ENCODE measurements at regions not wholly inside any gene's neighbourhood (a gene's known extent, or its start where the extent isn't known, plus 50 kb on each side); places are given as distances from the start of the nearest gene placed in this dataset.

DNA sequence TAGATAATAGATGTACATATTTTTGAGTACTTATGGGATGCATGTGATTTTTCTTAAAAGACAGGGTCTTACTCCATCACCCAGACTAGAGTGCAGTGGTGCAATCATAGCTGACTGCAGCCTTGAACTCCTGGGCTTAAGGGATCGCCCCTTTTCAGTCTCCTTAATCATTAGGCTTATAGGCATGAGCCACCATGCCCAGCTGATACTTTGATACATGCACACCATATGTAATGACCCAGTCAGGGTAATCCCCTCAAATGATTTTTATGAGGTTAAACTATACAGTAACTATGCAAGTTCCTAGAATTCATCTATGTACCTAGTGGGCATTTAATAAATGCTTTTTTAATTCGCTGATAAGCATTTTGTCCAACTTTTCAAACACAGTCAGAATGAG lies 292.3 kb downstream of the DTWD2 start:
- H3K27ac ChIP-seq = no peak overlapping the region
- DNase-seq (ENCODE audit: low read depth, low spot score) = no peak

DNA sequence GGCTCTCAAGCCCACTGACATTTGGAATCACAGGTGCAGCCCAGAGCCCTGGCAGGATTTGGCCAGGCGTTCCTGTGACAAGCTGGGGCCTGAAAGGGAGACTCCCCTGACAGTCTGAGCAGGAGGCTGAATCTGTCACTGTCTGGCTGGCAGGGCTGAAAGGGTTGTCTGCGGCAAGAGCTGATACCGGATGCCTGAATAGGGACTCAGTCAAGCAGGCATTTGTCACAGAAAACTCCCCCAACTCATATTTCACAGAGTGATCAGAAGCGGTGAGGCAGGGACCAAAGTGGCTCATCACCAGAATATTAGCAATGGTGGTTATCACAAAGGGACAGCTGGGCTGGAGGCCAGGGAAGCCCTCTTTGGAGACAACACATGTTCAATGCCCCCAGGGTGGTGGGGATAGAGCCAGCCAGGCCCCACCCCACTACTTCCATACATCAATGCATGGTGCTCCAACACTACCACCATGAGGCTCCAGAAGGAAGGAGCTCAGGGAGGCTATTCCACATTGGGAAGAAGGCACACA lies 295.5 kb downstream of the DTWD2 start:
- H3K27ac ChIP-seq = no peak overlapping the region
- DNase-seq (ENCODE audit: low read depth, low spot score) = no peak

DNA sequence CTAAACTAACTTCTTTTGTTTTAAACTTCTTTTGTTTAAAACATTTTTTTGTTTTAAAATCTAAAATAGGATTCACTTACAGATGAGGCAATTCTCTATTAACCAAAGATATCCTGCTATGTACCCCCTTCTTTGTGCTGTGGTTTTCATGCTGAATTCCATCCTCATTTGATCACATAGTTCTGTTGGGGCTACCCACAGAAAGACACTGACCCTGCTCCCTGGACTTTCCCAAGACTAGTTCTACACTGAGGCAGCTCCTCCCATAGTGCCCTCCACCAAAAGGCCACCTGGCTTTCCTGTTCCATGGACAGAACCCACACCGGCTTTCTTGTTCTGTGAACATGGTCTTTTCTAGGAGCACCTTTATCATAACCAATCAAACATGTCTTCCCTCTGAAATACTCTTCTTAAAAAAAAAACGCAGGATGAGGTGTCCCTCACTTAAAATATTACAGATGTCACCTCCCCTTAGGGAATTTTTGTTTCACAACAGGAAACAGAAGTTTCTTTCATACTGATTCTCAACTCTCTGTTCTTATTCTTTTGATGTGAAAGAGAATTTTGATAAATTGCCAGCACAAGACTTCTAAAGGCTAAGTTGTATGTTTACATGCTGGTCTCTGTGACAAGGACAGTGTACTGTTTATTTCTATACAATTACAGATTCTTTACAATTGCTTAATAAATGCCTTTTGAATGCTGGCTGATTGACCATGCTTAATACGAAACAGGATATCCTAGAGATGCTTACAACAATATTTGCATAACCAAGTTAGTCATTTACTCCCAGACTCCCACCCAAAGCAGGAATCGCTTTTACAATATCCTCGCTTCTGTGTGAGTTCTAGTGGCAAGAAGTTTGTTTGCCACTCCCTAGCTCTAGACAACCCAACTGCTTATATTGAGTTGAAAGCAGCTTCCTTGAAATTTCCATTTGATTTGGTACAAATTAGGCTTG lies 300.4 kb downstream of the DTWD2 start:
- no peak for DNase-seq (ENCODE audit: low read depth, low spot score)
- no peak overlapping the region for H3K27ac ChIP-seq

DNA sequence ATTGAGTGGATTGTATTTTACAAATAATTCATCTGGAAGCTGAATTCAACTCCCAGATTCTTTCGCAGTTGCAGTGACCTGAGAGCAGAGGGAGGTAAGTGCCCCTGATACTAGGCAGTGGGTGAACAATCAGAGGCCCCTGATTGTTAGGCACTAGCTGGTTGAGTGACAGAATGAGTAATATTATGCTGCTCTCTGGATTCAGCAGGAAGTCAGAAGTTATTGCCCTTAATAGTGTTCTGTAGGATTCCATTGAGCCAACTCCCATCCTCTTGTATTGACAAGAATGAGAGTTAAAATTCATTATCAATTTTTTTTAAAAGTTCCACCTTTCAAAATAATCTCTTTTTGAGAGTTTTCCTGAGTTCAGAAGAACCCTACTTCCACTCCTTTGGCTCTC lies 301.2 kb downstream of the DTWD2 start:
- no peak overlapping the region for H3K27ac ChIP-seq
- no peak for DNase-seq (ENCODE audit: low read depth, low spot score)

DNA sequence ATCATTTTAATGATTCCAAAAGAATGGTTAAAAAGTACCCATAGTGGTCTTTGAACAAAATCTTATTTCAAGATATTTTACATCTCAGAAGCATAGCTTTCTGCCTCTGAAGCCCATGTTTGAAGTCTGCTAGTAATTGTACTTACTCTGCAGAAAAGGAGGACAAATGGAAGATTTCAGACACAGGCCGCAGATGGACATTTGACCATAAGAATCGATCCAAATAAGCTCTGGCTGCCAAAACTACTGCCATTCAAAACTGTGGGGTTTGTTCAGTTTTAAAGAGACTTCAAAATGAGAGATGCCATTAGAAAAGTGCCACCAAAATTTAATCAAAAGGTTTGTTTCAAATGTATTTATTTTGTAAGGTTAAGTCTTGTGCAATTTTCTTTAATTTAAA lies 306.7 kb downstream of the DTWD2 start:
- DNase-seq (ENCODE audit: low read depth, low spot score) = no peak
- H3K27ac ChIP-seq = no peak overlapping the region

DNA sequence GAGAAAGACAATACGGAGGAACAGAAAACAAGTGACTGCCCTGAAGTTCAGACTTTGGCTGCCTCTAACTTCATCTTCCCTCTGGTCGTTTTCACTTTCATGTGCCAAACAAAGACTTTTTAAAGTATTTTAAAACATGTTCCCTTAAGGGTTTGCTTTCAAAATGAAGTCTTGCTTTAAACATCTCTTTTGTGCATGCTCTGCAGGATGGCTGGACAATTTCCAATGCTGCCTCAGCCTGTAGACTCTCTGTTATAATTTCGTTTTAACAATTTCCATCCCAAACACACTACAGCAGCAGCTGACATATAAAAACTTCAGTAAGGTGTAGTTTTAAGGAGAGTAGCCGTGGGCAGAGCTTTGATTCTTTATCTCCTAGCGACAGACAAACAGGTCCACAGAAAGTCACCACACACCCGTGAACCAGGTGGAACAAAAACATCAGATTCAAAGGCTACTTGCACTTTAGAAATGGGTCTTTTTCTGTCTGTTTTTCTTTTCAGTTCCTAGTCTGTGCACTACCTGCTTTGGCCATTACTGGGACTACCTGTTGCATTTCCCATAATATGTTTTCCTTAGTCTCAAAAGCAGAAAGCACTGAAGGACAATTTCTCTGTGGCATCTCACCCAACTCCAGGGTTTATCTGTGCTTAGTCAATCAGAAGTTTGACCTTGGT lies 308.9 kb downstream of the DTWD2 start:
- DNase-seq (ENCODE audit: low read depth, low spot score) = no peak
- H3K27ac ChIP-seq = no peak overlapping the region

DNA sequence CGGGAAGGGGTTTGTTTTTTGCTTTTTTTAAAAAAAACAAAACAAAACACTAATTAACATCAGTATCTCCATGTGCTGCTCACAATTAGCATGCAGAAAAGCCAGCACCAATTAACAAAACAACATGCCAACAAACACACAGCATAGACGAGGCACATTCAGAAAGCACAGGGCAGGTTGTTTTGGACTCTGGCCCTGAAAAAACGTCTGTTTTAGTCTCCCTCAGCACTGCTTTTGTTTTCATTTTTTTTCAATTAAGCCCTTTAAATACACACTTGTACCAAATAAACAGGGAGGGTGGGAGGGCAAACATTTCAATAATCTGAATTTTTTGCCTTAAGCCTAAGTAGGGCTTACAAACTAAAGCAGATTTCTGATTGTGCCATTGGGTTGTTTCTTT lies 309.6 kb downstream of the DTWD2 start:
- DNase-seq (ENCODE audit: low read depth, low spot score) = no peak
- no peak overlapping the region for H3K27ac ChIP-seq

DNA sequence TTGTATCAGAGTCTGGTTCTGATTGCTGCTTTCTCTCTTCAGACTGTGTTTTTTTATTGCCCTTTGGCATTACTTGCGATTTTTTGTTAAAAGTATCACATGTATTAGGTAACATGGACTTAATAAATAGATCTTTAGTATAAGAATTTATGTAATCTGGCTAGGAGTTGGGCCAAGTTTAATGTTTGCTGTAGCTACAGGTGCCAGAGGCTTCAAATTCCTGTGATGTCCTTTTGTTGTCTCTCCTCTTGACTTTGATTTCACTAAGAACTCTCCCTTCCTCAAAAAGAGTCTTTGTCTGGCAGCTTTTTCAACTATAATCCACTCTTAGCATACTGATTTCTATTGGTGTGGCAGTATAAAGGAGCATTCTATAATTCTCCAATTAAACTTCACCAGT lies 313.1 kb downstream of the DTWD2 start:
- no peak for DNase-seq (ENCODE audit: low read depth, low spot score)
- no peak overlapping the region for H3K27ac ChIP-seq

DNA sequence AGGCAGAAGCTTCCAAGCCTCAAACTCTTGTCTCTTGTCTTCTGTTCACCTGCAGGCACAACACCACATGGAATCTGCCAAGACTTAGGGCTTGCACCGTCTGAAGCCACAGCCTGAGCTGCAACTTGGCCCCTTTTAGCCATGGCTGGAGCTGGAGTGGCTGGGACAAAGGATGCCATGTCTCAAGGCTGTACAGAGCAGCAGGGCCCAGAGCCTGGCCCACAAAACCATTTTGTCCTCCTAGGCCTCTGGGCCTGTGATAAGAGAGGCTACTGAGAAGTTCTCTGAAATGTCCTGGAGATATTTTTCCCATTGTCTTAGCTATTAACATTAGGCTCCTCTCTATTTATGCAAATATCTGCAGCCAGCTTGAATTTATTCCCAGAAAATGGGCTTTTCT lies 330.8 kb downstream of the DTWD2 start:
- H3K27ac ChIP-seq = no peak overlapping the region
- DNase-seq (ENCODE audit: low read depth, low spot score) = no peak

DNA sequence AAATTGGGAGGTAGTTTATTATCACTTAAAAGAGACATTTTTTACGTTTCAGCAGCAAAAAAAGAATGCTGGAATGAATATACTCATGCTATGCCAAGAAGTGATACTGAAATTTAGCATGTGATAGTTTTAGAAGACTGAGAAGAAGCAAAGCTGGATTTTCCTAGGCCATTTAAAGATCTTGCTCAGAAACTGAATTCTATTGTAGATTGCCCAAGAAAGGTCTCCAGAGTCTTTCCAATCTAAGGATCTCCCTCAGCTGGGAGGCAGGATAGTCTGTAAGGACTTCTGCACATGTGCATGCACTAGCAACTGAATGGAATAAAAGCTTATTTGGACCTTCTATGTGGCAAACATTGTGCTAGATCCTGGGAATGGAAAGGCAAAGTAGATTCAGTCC lies 334.5 kb downstream of the DTWD2 start:
- H3K27ac ChIP-seq = no peak overlapping the region
- DNase-seq (ENCODE audit: low read depth, low spot score) = no peak

DNA sequence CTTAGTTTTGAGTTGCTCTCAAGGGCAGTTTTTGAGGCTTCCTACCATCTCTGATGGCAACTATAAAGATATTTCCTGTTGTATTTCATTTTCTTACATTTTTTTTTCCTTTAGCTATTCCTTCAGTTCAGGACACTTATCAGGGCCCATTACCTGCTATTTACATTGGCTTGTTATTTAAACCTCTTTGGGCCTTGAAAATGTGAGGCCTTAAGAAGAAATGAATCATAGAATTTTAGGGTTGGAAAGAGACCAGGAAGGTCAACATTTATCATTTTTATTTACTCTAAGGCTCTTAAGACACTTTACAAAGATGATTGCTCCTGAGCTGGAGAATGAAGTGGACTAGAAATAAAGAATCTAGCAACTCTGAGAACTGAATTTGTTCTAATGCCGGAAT lies 335.2 kb downstream of the DTWD2 start:
- no peak for DNase-seq (ENCODE audit: low read depth, low spot score)
- no peak overlapping the region for H3K27ac ChIP-seq

DNA sequence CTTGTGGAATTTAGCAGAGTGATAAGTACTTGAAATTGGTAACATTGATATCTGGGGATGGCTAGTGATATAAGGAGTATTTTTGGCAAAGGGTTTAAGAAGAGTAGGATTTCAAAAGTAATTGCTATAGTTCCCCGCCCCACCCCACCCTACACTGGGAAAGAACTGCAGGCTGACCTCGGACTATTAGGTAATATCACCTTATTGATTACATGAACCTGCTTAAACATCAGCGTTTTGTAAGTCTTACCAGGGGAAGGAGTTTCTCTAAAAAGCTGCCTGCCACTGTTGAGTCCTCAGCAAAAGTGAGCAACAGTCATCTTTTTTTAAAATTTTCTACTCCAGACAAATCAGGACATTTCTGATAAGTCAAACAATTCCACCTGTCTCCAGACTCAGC lies 337.3 kb downstream of the DTWD2 start:
- no peak overlapping the region for H3K27ac ChIP-seq
- no peak for DNase-seq (ENCODE audit: low read depth, low spot score)

DNA sequence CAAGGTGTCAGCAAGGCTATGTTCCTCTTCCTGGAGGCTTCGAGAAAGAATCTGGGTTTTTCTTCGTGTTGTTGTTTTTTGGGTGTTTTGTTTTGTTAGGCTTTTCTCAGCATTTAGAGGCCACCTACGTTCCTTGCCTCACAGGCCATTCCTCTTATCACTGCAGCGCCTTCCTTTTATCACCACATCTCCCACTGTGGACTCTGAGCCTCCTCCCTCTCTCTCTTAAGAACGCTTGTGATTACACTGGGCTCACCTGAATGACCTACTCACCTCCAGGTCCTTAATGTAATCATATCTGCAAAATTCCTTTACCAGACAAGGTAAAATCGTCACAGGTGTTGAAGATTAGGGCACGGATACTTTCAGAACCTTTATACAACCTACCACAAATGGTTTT lies 340.8 kb downstream of the DTWD2 start:
- no peak overlapping the region for H3K27ac ChIP-seq
- DNase-seq (ENCODE audit: low read depth, low spot score) = no peak

DNA sequence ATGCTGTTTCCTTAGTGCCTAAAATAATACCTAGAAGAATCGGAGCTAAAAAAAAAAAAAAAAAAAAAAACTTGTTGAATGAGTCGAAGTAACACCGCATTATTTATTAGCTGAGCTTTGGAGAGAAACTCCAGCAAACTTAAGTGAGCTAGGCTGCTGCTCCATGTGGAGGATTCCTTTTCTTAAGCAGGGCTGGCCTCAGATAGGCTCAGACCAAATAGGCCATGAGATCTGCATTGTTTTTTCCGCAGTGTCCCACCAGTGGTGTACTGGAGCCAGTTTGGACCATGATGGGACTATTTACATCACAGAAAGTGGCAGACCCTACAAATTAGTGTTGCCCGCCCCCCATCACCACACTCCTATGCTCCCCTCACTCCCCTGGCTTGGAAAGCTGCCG lies 341.4 kb downstream of the DTWD2 start:
- no peak for DNase-seq (ENCODE audit: low read depth, low spot score)
- no peak overlapping the region for H3K27ac ChIP-seq

DNA sequence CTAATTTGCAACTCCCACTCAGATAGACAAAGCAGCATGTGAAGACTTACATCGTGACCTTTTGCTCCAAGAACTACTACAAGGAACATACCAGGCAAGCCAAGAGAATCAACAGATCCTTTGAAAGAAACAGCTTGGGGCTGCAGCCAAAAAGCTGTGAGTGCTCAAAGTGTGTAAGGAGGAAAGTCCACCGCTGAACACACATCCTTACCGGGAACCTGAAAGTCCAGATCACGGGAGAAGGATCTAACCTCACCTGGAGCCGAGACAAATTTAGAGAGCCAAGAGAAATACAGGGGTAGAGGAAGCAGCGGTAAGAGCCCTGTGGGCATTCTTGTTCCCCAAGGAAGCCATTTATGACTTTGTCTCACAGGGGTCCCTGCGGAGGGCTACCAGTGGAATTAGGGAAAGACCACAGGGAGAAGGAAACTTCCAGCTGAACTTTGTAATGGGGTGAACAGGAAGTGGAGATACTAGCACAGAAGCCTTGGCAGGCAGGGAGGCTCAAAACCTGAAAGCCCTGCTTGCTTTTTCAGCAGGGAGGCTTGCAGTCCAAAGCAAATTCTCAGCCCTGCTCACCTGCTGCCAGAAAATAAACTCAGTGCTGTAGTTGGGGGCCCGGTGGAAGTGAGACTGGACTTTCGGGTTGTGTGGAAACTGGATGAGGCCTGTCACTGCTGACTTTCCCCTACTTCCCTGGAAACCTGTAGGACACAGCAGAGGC lies 350.2 kb downstream of the DTWD2 start:
- no peak overlapping the region for H3K27ac ChIP-seq
- DNase-seq (ENCODE audit: low read depth, low spot score) = no peak

DNA sequence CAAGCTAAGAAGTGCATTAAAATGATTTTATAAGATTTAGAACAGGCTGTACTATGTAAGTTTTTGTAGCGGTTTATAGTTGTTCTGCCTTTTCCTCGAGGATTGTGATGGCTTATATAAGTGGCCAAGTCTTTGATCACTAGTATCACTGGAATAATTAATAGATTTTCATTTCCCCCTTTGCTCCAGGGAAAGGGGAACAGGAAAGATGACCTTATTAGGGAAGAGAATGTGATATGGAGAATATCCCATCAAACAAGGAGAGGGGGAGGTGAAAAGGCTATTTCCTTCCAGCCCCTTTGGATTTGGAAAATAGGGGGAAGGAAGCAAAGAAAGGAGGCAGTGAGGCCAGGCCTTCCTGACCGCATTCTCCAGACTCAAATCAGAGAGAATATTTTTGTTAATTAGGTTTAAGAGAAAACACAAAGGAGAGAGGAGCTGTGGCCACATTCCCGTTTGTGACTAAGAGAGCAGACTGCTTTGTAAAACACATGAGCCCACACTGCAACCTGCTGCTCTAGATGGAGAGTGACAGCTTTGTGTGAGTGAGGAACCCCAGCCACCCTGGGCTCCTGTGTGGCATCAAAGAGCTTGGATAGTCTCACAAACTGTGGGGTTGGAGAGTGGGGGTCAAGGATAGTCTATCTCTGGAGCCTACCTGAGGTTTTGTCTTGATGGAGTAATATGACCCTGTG lies 359.5 kb downstream of the DTWD2 start:
- H3K27ac ChIP-seq = no peak overlapping the region
- no peak for DNase-seq (ENCODE audit: low read depth, low spot score)

DNA sequence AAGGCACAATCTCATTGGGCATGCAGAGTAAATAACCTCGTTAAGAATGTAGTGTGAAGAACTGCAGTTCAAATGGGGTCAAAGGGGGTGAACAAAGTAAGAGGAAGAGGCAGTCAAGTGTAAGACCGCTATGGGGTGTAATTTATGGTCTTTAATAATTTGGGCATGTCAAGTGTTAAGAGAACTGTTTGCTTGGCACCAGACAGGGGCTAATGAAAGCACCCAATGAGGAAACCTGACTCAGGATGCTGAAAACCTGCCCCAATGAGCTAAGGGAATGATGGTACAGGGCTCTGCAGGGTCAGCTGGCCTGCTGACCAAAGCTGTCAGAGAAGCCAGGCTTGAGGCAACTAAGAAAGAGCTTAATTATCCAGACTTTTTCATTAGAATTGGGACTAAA lies 368.1 kb downstream of the DTWD2 start:
- no peak for DNase-seq (ENCODE audit: low read depth, low spot score)
- H3K27ac ChIP-seq = no peak overlapping the region

DNA sequence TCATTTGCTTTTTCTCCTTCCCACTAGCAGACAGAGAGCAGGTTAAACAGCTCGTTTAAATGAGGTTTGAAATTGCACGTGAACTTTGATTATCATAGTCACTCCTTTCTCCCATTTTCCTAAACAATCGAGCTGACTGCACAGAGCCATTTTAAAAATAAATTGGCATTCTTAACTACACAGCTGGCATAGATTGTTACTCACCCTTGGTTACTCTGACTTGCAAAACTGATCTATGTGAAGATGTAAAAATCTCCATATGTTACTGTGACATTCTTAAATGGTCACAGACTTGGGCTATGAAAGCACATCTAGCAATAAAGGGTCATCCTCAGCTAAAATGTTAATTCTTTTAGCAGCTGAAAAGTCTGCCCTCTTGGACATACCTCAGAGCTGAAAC lies 368.5 kb downstream of the DTWD2 start:
- H3K27ac ChIP-seq = no peak overlapping the region
- no peak for DNase-seq (ENCODE audit: low read depth, low spot score)

DNA sequence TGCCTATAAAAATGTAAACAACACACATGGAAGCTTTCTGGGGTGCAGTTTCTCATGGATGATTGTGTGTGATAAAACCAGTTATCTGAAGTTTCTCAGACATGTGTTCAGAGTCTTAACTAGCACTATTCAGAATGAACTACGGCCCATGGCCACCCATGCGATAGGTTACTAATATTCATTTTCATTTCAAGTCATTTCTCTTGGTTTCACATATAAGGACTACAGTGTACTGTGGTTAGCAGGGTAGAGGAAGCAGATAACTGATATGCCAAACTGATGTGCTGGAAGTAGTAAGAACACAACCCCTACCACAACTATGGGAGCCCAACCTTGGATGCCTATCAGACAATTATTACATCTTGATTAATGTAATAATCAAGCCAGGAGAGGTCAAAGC lies 372.1 kb downstream of the DTWD2 start:
- no peak overlapping the region for H3K27ac ChIP-seq
- DNase-seq (ENCODE audit: low read depth, low spot score) = no peak

DNA sequence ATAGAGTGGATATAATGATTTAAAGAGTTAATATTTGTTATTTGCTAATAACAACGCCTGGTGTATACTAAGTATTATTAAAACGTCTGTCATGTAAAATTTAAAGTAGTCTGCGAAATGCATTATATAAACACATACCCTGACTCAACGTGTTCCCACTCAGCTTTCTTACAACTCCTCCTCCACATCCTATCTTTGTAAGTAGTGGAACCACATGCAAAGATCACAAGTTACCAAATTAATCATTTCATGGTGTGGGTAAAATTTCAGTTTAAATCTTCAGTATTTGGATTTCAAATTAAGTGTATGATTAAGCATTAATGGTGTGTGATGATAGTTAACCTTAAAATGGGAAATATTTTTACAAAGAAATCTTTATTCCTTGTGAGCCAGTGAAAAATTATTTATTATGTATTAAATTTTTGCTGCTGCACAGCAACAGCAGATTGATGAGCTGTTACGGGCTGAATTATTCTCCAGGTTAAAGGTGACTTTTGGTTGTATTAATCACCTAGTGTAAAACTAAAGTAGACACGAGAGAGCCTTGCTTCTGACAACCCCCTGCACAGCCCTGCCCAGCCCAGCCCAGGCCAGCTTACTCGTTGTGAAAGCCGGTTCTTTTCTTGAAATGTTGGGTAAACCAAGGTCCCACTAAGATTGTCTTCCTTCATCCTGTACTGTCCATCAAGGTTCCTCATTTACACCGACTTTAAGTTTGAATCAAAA lies 373.5 kb downstream of the DTWD2 start:
- DNase-seq (ENCODE audit: low read depth, low spot score) = no peak
- no peak overlapping the region for H3K27ac ChIP-seq

All from epithelial cell of prostate (primary cell).